ENCODE measurements at regions not wholly inside any gene's neighbourhood (a gene's known extent, or its start where the extent isn't known, plus 50 kb on each side); places are given as distances from the start of the nearest gene placed in this dataset.

GRCh38 chr22:49365191-49365837, 462.4 kb downstream of the BRD1 start:
- no peak for TF ChIP-seq CTCF (IDR thresholded peaks at IDR 0.05)
- no peak for TF ChIP-seq POLR2A (IDR thresholded peaks at IDR 0.05)

Data from esophagus squamous epithelium (tissue), 4 donors.